ENCODE measurements at regions not wholly inside any gene's neighbourhood (a gene's known extent, or its start where the extent isn't known, plus 50 kb on each side); places are given as distances from the start of the nearest gene placed in this dataset.
A peak's percentile ranks its signal among the peaks of the same experiment; 100 is the strongest.

GRCh38 chr22:46081831-46082210 lies 68.5 kb upstream of the PPARA start:
- Histone ChIP-seq H3K4me3 (replicated peaks in 1 of 3) (peak overlapping the region in 2 of 3 donors; percentile 3 to 4), H3K9me3 (no peaks in the 10 kb centered on the region), H3K27me3 (no peaks in the 10 kb centered on the region), H3K4me1 (peaks cover 24 to 66% of the 10 kb centered on the region in 2 donors), H3K27ac (peak overlapping the region; percentile 95 to 97 (median 97)), H3K36me3 (no peaks in the 10 kb centered on the region)
- TF ChIP-seq CTCF (IDR thresholded peaks at IDR 0.05) = no peak
- TF ChIP-seq POLR2A (IDR thresholded peaks at IDR 0.05) = no peak
- intact Hi-C loops (cut with DNase I) = no loop called here
- DNase-seq = no peak
- 64 to 78% methylated on average over 18 of the region's 18 CpGs for WGBS, 2 donors

DNA sequence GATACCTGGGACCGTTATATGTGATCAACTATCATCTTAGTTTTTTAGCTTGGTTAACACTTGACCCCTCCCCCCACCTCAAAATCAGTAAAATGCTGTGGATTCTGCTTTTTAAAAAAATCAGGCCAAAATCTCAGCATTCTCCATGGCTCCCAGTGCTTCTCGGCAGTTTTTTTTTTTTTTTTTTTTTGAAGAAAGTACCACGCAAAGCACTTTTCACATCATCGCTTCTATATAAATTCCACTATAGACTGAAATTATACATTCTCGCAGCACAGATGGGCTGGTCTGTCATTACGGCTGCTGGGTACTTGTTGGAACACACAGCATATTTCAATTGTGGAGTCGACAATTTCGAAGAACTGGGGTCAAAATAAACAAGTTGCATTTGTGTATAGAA lies 67.7 kb upstream of the PPARA start:
- Histone ChIP-seq H3K9me3 (no peaks in the 10 kb centered on the region), H3K27me3 (no peaks in the 10 kb centered on the region), H3K4me3 (replicated peaks in 1 of 3) (no peak overlapping the region), H3K27ac (peak overlapping the region; percentile 23 to 97 (median 97)), H3K36me3 (no peaks in the 10 kb centered on the region), H3K4me1 (peaks cover 24 to 66% of the 10 kb centered on the region in 2 donors)
- TF ChIP-seq CTCF (IDR thresholded peaks at IDR 0.05) (no peak), POLR2A (IDR thresholded peaks at IDR 0.05) (no peak)
- 76 to 78% methylated on average over 8 of the region's 8 CpGs for WGBS, 2 donors
- DNase-seq = no peak
- intact Hi-C loops (cut with DNase I) = no loop called here

GRCh38 chr22:46083383-46084350 lies 66.7 kb upstream of the PPARA start:
- no peak for DNase-seq
- Histone ChIP-seq H3K9me3 (no peaks in the 10 kb centered on the region), H3K4me1 (peaks cover 22 to 57% of the 10 kb centered on the region in 2 donors), H3K27ac (peak overlapping the region; percentile 23 to 97 (median 97)), H3K27me3 (no peaks in the 10 kb centered on the region), H3K36me3 (no peaks in the 10 kb centered on the region), H3K4me3 (replicated peaks in 1 of 3) (no peak overlapping the region)
- 80 to 83% methylated on average over 24 of the region's 24 CpGs for WGBS, 2 donors
- intact Hi-C loops (cut with DNase I) = no loop called here
- TF ChIP-seq CTCF (IDR thresholded peaks at IDR 0.05) (no peak), POLR2A (IDR thresholded peaks at IDR 0.05) (no peak)

GRCh38 chr22:46084376-46084775 lies 66.0 kb upstream of the PPARA start:
- H3K36me3 ChIP-seq = no peaks in the 10 kb centered on the region
- 79 to 94% methylated on average over 14 of the region's 14 CpGs for WGBS, 2 donors
- no peak overlapping the region for H3K4me3 ChIP-seq (replicated peaks in 1 of 3)
- intact Hi-C loops (cut with DNase I) = no loop called here
- H3K27ac ChIP-seq = peak overlapping the region; percentile 73 to 97 (median 97)
- no peaks in the 10 kb centered on the region for H3K9me3 ChIP-seq
- no peak for TF ChIP-seq CTCF (IDR thresholded peaks at IDR 0.05)
- TF ChIP-seq POLR2A (IDR thresholded peaks at IDR 0.05) = no peak
- H3K27me3 ChIP-seq = no peaks in the 10 kb centered on the region
- DNase-seq = no peak
- peaks cover 23 to 57% of the 10 kb centered on the region in 2 donors for H3K4me1 ChIP-seq

All from thyroid gland (tissue), 4 donors.